Gastrocnemius medialis (tissue), 4 donors: ENCODE measurements at regions not wholly inside any gene's neighbourhood (a gene's known extent, or its start where the extent isn't known, plus 50 kb on each side); places are given as distances from the start of the nearest gene placed in this dataset.

Source experiments
- POLR2A ChIP-seq, 2 donors: fragments of 450-650 bp; IDR thresholded peaks; one replicate each; pipeline ENCODE4 v1.6.1; 2017; ENCODE audit warnings: antibody characterized with exemption in 2 of 2, mild to moderate bottlenecking in 2 of 2, moderate library complexity in 2 of 2
- TF ChIP-seq, protein P1 (sequence below), 5 experiments: fragments of 450-650 bp in 3 of 5; fragments of 200-600 bp in 2 of 5; sonication (generic) in 2 of 5; IDR thresholded peaks in 4 of 5; conservative IDR thresholded peaks in 1 of 5; 1 replicate in 4 of 5; 2 replicates in 1 of 5; pipeline ENCODE4 v1.5.1; 2016 to 2019; ENCODE audit warnings: antibody characterized with exemption in 5 of 5, mild to moderate bottlenecking in 3 of 5, moderate library complexity in 3 of 5

DNA sequence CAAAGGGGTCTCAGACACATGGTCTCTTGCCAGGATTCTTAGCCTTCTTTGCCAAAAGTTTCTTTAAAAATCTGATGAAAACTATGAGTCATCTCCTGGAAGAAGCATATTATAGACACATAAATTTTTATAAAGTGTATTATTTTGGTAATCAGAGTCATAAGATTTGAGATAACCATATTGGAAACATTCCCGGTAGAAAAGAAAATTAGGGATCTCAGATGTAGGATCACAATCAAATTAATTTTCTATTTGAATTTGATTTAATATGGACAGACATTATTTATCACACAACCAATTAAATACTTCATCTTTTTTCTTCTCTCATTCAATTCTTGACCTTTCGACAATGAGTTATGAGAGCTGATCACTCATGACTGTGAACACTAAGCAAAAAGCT lies 347.7 kb upstream of the CDH8 start:
- TF ChIP-seq POLR2A (IDR thresholded peaks at IDR 0.05) = no peak
- TF ChIP-seq, protein P1, sequence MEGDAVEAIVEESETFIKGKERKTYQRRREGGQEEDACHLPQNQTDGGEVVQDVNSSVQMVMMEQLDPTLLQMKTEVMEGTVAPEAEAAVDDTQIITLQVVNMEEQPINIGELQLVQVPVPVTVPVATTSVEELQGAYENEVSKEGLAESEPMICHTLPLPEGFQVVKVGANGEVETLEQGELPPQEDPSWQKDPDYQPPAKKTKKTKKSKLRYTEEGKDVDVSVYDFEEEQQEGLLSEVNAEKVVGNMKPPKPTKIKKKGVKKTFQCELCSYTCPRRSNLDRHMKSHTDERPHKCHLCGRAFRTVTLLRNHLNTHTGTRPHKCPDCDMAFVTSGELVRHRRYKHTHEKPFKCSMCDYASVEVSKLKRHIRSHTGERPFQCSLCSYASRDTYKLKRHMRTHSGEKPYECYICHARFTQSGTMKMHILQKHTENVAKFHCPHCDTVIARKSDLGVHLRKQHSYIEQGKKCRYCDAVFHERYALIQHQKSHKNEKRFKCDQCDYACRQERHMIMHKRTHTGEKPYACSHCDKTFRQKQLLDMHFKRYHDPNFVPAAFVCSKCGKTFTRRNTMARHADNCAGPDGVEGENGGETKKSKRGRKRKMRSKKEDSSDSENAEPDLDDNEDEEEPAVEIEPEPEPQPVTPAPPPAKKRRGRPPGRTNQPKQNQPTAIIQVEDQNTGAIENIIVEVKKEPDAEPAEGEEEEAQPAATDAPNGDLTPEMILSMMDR (IDR thresholded peaks at IDR 0.05 in 4 of 5, conservative IDR thresholded peaks at IDR 0.05 in 1 of 5) = no peak
